Body of pancreas (tissue), 4 donors: ENCODE measurements at regions not wholly inside any gene's neighbourhood (a gene's known extent, or its start where the extent isn't known, plus 50 kb on each side); places are given as distances from the start of the nearest gene placed in this dataset.

Experiments
- CTCF ChIP-seq, 7 experiments: fragments of 450-650 bp in 4 of 7; fragments of 200-600 bp in 3 of 7; sonication (generic) in 3 of 7; IDR thresholded peaks; one replicate each; pipeline ENCODE4 v1.5.1; 2016 to 2019; ENCODE audit warnings: antibody characterized with exemption in 7 of 7
- POLR2A ChIP-seq, 3 donors: fragments of 450-650 bp; IDR thresholded peaks; one replicate each; pipeline ENCODE4 v1.6.1; 2016; ENCODE audit warnings: antibody characterized with exemption in 3 of 3, mild to moderate bottlenecking in 2 of 3

GRCh38 chr13:33934951-33935371 is 117.0 kb downstream of the RFC3 start:
- TF ChIP-seq CTCF (IDR thresholded peaks at IDR 0.05) (no peak), POLR2A (IDR thresholded peaks at IDR 0.05) (no peak)
